Kidney (tissue), 13 donors: ENCODE measurements at regions not wholly inside any gene's neighbourhood (a gene's known extent, or its start where the extent isn't known, plus 50 kb on each side); places are given as distances from the start of the nearest gene placed in this dataset.

Experiments used
- DNase-seq, 5 donors: peaks; one replicate each; pipeline ENCODE4 v3.0.0-alpha.2; 2013 to 2020
- FAIRE-seq: peaks from 2 replicates; lab custom pipeline; 2012; peaks lifted over from hg19 to GRCh38; lab: Jason Lieb, UNC
- H3K27ac ChIP-seq, 2 donors: one replicate each; pipeline ENCODE4 v1.7.0; 2013; ENCODE audit warnings: low read depth in 2 of 2, low read length in 2 of 2, inconsistent platforms in 1 of 2
- H3K27me3 ChIP-seq: one replicate; pipeline ENCODE4 v1.7.1; 2013; ENCODE audit warnings: low read length, inconsistent platforms; ENCODE audit not compliant: control insufficient read depth, insufficient read depth
- H3K36me3 ChIP-seq, 3 donors: one replicate each; pipeline versions ENCODE4 v1.7.0 to v1.7.1; 2013; ENCODE audit warnings: low read length in 3 of 3, control low read depth in 1 of 3, inconsistent platforms in 1 of 3; ENCODE audit not compliant: insufficient read depth in 3 of 3, control insufficient read depth in 2 of 3
- H3K4me1 ChIP-seq, 3 donors: one replicate each; pipeline versions ENCODE4 v1.7.0 to v1.7.1; 2013; ENCODE audit warnings: low read length in 3 of 3, inconsistent platforms in 1 of 3, low read depth in 1 of 3; ENCODE audit not compliant: control insufficient read depth in 2 of 3, insufficient read depth in 2 of 3
- H3K4me3 ChIP-seq, 3 donors: one replicate each; pipeline versions ENCODE4 v1.7.0 to v1.8.1; 2013; ENCODE audit warnings: low read length in 3 of 3, control low read depth in 1 of 3, inconsistent platforms in 1 of 3
- H3K9ac ChIP-seq, 3 donors: one replicate each; pipeline versions ENCODE4 v1.7.0 to v1.7.1; 2013; ENCODE audit warnings: low read length in 3 of 3, control low read depth in 1 of 3, inconsistent platforms in 1 of 3
- H3K9me3 ChIP-seq, 3 donors: one replicate each; pipeline versions ENCODE4 v1.7.0 to v1.7.1; 2013; ENCODE audit warnings: low read length in 3 of 3, control low read depth in 1 of 3, inconsistent platforms in 1 of 3; ENCODE audit not compliant: control insufficient read depth in 2 of 3, insufficient read depth in 1 of 3
- intact Hi-C: fragments of 100-400 bp; cut with DNase I; formaldehyde crosslinking; loops from one replicate; pipeline ENCODE4 v1.11.1; 2022
- TF ChIP-seq, protein P1 (sequence below): IDR thresholded peaks from 3 replicates; pipeline ENCODE4 v1.5.1; 2012; ENCODE audit warnings: mild to moderate bottlenecking, moderate library complexity, borderline replicate concordance; ENCODE audit not compliant: insufficient read depth; ENCODE audit errors: extremely low read depth
- donor health status: control.
- donor health status: control.
- donor health status: control.
- donor health status: control.
- donor health status: control.
- donor health status: DM: yes; HTN: yes; CAD: no.
- donor health status: Normal renal cell carcinoma (clear cell type).

DNA sequence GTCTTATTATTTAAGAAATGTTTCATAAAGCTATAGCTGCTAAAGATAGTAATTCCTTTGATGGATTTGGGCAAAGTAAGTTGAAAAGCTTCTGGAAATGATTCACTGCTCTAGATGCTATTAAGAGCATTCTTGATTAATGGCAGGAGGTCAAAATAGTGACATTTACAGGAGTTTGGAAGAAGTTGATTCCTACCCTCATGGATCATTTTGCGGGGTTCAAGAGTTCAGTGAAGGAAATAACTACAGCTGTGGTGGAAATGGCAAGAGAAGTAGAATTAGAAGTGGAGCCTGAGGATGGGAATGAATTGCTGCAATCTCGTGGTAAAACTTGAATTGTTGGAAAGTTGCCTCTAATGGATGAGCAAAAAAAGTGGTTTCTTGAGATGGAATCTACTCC lies 316.1 kb downstream of the UTRN start:
- H3K27ac ChIP-seq, result no peak overlapping the region
- H3K4me3 ChIP-seq, result no peak overlapping the region
- intact Hi-C loops, result no loop called here
- H3K36me3 ChIP-seq, result peaks cover 0 to 4% (median 0%) of the 10 kb centered on the region in 3 donors
- no peak overlapping the region for H3K9ac ChIP-seq
- no peaks in the 10 kb centered on the region for H3K27me3 ChIP-seq
- no peak for FAIRE-seq
- H3K9me3 ChIP-seq, result peaks cover 0 to 6% (median 0%) of the 10 kb centered on the region in 3 donors
- no peak for DNase-seq
- TF ChIP-seq, protein P1, sequence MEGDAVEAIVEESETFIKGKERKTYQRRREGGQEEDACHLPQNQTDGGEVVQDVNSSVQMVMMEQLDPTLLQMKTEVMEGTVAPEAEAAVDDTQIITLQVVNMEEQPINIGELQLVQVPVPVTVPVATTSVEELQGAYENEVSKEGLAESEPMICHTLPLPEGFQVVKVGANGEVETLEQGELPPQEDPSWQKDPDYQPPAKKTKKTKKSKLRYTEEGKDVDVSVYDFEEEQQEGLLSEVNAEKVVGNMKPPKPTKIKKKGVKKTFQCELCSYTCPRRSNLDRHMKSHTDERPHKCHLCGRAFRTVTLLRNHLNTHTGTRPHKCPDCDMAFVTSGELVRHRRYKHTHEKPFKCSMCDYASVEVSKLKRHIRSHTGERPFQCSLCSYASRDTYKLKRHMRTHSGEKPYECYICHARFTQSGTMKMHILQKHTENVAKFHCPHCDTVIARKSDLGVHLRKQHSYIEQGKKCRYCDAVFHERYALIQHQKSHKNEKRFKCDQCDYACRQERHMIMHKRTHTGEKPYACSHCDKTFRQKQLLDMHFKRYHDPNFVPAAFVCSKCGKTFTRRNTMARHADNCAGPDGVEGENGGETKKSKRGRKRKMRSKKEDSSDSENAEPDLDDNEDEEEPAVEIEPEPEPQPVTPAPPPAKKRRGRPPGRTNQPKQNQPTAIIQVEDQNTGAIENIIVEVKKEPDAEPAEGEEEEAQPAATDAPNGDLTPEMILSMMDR, result no peak
- H3K4me1 ChIP-seq, result no peaks in the 10 kb centered on the region

DNA sequence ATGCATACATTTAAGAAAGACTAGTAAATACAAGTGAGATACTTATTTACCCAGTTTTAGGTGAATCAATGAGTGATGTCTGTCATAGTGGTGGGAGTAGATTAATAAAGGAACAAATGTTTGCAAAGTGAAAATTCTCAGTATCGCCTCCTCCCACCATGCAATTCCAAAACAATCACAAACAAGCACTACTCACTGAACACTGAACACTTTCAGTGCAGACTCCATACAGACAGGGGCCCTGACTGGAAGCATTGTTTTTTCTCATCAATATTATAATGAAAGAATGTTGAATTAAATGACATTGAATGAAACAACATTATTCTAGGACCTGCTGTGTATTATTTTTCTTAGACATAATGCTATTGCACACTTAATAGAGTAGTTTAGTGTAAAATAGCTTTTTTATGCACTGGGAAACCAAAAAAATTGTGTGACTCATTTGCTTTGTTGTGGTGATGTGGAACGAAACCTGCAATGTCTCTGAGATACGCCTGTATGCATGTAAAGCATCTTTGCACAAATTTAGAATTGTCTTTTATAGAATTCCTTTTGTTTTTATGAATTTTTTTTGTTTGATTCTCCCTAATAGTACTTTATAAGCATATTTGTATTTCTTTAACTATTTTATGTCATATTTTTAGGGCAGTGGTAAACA lies 317.5 kb downstream of the UTRN start:
- H3K27ac ChIP-seq, result no peak overlapping the region
- H3K9me3 ChIP-seq, result peaks cover 0 to 6% (median 0%) of the 10 kb centered on the region in 3 donors
- peaks cover 0 to 4% (median 0%) of the 10 kb centered on the region in 3 donors for H3K36me3 ChIP-seq
- no peaks in the 10 kb centered on the region for H3K4me1 ChIP-seq
- intact Hi-C loops, result no loop called here
- TF ChIP-seq, protein P1, result no peak
- no peak overlapping the region for H3K9ac ChIP-seq
- H3K27me3 ChIP-seq, result no peaks in the 10 kb centered on the region
- FAIRE-seq (no peak), DNase-seq (no peak)
- no peak overlapping the region for H3K4me3 ChIP-seq

DNA sequence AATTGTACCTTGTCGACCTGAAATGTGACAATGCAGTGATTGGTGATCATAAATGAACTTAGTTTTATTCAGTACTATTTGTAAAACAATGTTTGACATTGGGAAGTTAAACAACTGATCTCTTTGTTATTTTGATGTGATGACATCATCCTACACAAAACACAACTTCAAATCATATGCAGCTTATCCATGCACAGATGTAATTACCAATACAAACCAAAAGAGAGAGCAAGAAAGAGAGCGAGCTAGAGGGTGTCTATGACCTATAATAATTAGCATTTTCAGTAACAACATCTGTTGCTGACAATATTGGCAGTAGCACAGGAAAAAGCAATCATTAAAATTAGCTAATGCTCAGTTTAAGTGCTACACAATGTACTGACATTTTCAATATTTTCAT lies 320.9 kb downstream of the UTRN start:
- H3K36me3 ChIP-seq, result peaks cover 0 to 4% (median 0%) of the 10 kb centered on the region in 3 donors
- peaks cover 0 to 2% (median 0%) of the 10 kb centered on the region in 3 donors for H3K9me3 ChIP-seq
- no peak overlapping the region for H3K9ac ChIP-seq
- no peak for FAIRE-seq
- DNase-seq, result no peak
- no peaks in the 10 kb centered on the region for H3K4me1 ChIP-seq
- intact Hi-C loops, result no loop called here
- TF ChIP-seq, protein P1, result no peak
- H3K27me3 ChIP-seq, result no peaks in the 10 kb centered on the region
- no peak overlapping the region for H3K27ac ChIP-seq
- no peak overlapping the region for H3K4me3 ChIP-seq
